Hepatocyte (in vitro differentiated cells): ENCODE measurements at regions not wholly inside any gene's neighbourhood (a gene's known extent, or its start where the extent isn't known, plus 50 kb on each side); places are given as distances from the start of the nearest gene placed in this dataset.

Source experiments
- DNase-seq: peaks from one replicate; pipeline ENCODE4 v3.0.0-alpha.2; 2016; ENCODE audit warnings: low spot score
- H2AFZ ChIP-seq: fragments of 200-600 bp; sonication (generic); 2 replicates; pipeline ENCODE4 v1.6.0; 2016; ENCODE audit warnings: antibody characterized with exemption, mild to moderate bottlenecking
- H3K27ac ChIP-seq: fragments of 200-600 bp; sonication (generic); 2 replicates; pipeline ENCODE4 v1.5.1; 2016; ENCODE audit warnings: mild to moderate bottlenecking
- H3K27me3 ChIP-seq: fragments of 200-600 bp; sonication (generic); 2 replicates; pipeline ENCODE4 v1.6.1; 2016
- H3K36me3 ChIP-seq: fragments of 200-600 bp; sonication (generic); replicated peaks from 2 replicates; pipeline ENCODE4 v1.5.1; 2016; ENCODE audit warnings: low read depth; ENCODE audit not compliant: insufficient read depth
- H3K4me1 ChIP-seq: fragments of 200-600 bp; sonication (generic); 2 replicates; pipeline ENCODE4 v1.5.1; 2016; ENCODE audit warnings: mild to moderate bottlenecking, moderate library complexity; ENCODE audit not compliant: insufficient read depth
- H3K4me2 ChIP-seq: fragments of 200-600 bp; sonication (generic); 2 replicates; pipeline ENCODE4 v1.6.0; 2016
- H3K4me3 ChIP-seq: fragments of 200-600 bp; sonication (generic); 2 replicates; pipeline ENCODE4 v1.5.1; 2016; ENCODE audit warnings: mild to moderate bottlenecking
- H3K79me2 ChIP-seq: fragments of 200-600 bp; sonication (generic); 2 replicates; pipeline ENCODE4 v1.6.0; 2017; ENCODE audit warnings: mild to moderate bottlenecking
- H3K9me2 ChIP-seq: fragments of 200-600 bp; sonication (generic); replicated peaks from 2 replicates; pipeline ENCODE4 v1.6.0; 2017; ENCODE audit warnings: mild to moderate bottlenecking; ENCODE audit not compliant: insufficient read depth
- H3K9me3 ChIP-seq: fragments of 200-600 bp; sonication (generic); 2 replicates; pipeline ENCODE4 v1.5.1; 2016; ENCODE audit warnings: low read depth, mild to moderate bottlenecking
- H4K20me1 ChIP-seq: fragments of 200-600 bp; sonication (generic); 2 replicates; pipeline ENCODE4 v1.6.0; 2016; ENCODE audit warnings: mild to moderate bottlenecking; ENCODE audit not compliant: insufficient read depth, poor library complexity, severe bottlenecking
- CTCF ChIP-seq: fragments of 200-600 bp; sonication (generic); IDR thresholded peaks from 2 replicates; pipeline ENCODE4 v1.5.1; 2016; ENCODE audit warnings: antibody characterized with exemption, mild to moderate bottlenecking; ENCODE audit not compliant: poor library complexity
- EZH2 ChIP-seq: fragments of 200-600 bp; sonication (generic); IDR thresholded peaks from 2 replicates; pipeline ENCODE4 v1.6.1; 2016; ENCODE audit warnings: antibody characterized with exemption, mild to moderate bottlenecking, borderline replicate concordance
- EZH2phosphoT487 ChIP-seq: fragments of 200-600 bp; sonication (generic); IDR thresholded peaks from one replicate; pipeline ENCODE4 v1.6.1; 2018; ENCODE audit warnings: antibody characterized with exemption, mild to moderate bottlenecking, low read depth, moderate library complexity; ENCODE audit not compliant: unreplicated experiment, severe bottlenecking
- WGBS: methylation state at CpG from one replicate; pipeline ENCODE4 v1.1.6; 2016; ENCODE audit warnings: low lambda C conversion rate; ENCODE audit errors: missing lambda C conversion rate; 5-methylcytosine and 5-hydroxymethylcytosine counted together

- no peak for TF ChIP-seq CTCF
- no peak for TF ChIP-seq EZH2
- TF ChIP-seq EZH2phosphoT487: no peak
- H3K79me2 ChIP-seq: no peaks in the 10 kb centered on the region
- no peak overlapping the region for H3K4me3 ChIP-seq
- no peaks in the 10 kb centered on the region for H4K20me1 ChIP-seq
- no peaks in the 10 kb centered on the region for H3K9me3 ChIP-seq
- no peak for DNase-seq
- no peak overlapping the region for H2AFZ ChIP-seq
- H3K27me3 ChIP-seq: no peaks in the 10 kb centered on the region
- no peaks in the 10 kb centered on the region for H3K9me2 ChIP-seq
- 81% methylated on average over 11 of the region's 11 CpGs for WGBS
- H3K36me3 ChIP-seq: no peaks in the 10 kb centered on the region
- H3K27ac ChIP-seq: no peak overlapping the region
- no peak overlapping the region for H3K4me2 ChIP-seq
- H3K4me1 ChIP-seq: no peaks in the 10 kb centered on the region
These were observed 391.6 kb downstream of the BRD1 start for GRCh38 chr22:49436056-49436455.

- H3K9me3 ChIP-seq: no peaks in the 10 kb centered on the region
- no peak for DNase-seq
- no peak for TF ChIP-seq EZH2
- TF ChIP-seq EZH2phosphoT487: no peak
- no peak for TF ChIP-seq CTCF
These were observed 392.1 kb downstream of the BRD1 start for GRCh38 chr22:49435596-49435995.

GRCh38 chr22:49433717-49434611 is 393.7 kb downstream of the BRD1 start:
- Histone ChIP-seq H2AFZ (no peak overlapping the region), H3K27me3 (peaks cover 6% of the 10 kb centered on the region), H3K9me3 (no peaks in the 10 kb centered on the region), H3K4me1 (no peaks in the 10 kb centered on the region), H3K4me3 (no peak overlapping the region), H3K79me2 (no peaks in the 10 kb centered on the region), H4K20me1 (no peaks in the 10 kb centered on the region), H3K4me2 (no peak overlapping the region), H3K9me2 (no peaks in the 10 kb centered on the region), H3K27ac (no peak overlapping the region), H3K36me3 (no peaks in the 10 kb centered on the region)
- 79% methylated on average over 37 of the region's 37 CpGs for whole genome bisulfite sequencing
- DNase-seq: no peak
- TF ChIP-seq EZH2: no peak
- peak; percentile 23 for TF ChIP-seq CTCF

More at GRCh38 chr22:49435596-49435995, 392.1 kb downstream of the BRD1 start:
- H3K4me1 ChIP-seq: no peaks in the 10 kb centered on the region
- H3K27ac ChIP-seq: no peak overlapping the region
- WGBS: 88% methylated on average over 13 of the region's 13 CpGs
- H3K27me3 ChIP-seq: peaks cover 1% of the 10 kb centered on the region
- no peak overlapping the region for H3K4me2 ChIP-seq
- H3K79me2 ChIP-seq: no peaks in the 10 kb centered on the region
- no peaks in the 10 kb centered on the region for H3K9me2 ChIP-seq
- H3K36me3 ChIP-seq: no peaks in the 10 kb centered on the region
- H4K20me1 ChIP-seq: no peaks in the 10 kb centered on the region
- H2AFZ ChIP-seq: no peak overlapping the region
- no peak overlapping the region for H3K4me3 ChIP-seq
